HG03432 (cell line): ENCODE measurements at regions not wholly inside any gene's neighbourhood (a gene's known extent, or its start where the extent isn't known, plus 50 kb on each side); places are given as distances from the start of the nearest gene placed in this dataset.
"Not testable (repeated sequence)": the region's sequence is repeated elsewhere in the genome, so short reads cannot be mapped to it uniquely, and the experiment has no call there.

Experiments
- ATAC-seq: cut with Tn5 transposase; IDR thresholded peaks from one replicate; pipeline ENCODE4 v1.9.1; 2021; ENCODE audit warnings: mild to moderate bottlenecking, moderate library complexity; ENCODE audit not compliant: unreplicated experiment

DNA sequence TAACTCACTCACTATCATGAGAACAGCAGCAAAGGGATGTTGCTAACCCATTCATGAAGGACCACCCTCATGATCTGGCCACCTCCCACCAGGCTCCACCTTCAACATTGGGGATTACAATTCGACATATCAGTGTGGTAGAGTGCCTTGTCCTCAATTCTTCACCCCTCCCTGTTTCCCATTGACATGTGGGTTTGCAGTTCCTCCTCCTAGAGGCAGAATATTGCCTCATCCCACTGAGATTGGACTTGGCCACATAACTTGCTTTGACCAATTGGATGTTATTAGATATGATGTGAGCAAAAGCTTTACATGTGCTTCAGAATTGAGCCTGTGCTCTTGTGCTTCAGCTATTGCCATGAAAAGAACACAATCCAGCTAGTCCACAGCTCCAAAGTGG is 217.0 kb upstream of the CXCR4 start:
- no peak for ATAC-seq

DNA sequence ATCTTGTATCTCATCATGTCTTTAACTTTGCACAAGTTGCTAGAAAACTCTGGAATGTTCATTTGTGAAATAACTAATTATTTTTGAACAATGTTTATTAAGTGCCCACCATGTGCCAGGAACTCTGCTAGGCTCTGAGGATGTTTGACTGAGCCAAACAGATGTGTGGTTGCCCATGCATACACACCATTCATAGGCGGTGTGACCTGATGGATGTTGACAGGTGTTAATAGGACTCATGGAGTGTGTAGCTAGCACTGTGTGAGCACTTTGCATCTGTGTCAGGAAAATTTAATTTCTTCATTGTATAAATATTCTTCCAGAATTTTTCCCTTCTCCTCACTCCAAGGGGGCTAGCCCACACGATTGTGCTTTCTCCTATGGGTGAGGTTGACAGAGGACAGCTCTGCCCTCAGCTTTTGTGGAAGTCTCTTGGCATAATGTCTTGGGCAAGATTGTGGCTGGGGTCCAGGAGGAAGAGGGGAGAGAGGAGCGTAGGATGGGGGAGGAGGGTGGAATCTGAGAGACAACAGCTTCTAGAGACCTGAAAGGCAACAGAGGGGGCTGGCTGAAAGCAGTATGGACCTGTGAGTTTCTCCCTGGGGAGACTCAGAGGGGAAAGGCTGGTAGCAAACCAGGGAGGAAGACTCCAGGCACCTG is 214.6 kb upstream of the CXCR4 start:
- ATAC-seq = no peak

DNA sequence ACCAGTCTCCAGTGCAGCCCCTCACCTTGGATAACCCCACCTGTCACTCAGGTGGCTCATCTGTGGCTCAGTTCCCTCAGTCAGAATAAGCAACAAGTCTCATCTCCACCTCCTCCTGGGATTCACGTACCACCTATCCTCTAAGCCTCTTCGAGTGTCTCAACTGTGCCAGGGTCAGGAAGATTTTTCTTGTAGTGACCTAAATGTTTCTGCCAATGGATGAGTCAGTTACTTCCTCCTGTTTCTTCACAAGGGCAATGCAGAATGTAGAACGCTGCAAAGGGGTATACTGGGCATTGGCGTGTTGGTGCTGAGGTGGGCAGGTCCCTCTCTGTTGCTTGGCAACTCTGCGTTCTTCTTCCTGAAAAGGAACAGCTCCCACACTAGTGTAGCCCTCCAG is 213.3 kb upstream of the CXCR4 start:
- ATAC-seq = no peak

DNA sequence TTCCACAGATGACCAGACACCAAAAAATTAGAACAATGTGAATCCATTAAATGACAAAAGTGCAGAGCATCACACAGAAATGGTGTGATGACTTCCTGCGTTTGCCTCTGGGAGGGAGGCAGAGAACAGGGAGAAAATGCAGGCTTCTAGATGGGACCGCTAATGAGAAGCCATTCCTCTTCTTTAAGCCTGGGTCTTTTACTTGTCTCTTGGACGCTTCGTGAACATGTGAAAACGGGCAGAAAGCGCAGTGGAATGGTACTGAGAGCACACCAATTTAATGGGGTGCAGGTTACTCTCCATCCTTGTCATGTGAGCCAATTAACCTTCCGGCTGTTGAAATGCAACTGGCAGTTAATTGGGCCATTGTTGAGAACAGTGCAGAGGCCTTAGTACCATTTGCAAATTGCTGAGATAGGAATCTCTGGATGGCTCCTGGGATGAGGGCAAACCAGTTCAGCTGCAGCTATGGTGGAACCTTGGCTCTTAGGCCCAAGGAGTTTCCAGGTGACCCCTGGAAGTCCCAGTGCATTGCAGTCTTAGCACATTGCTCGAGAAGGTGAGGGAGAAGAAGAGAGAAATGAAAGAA is 210.4 kb upstream of the CXCR4 start:
- ATAC-seq = no peak

DNA sequence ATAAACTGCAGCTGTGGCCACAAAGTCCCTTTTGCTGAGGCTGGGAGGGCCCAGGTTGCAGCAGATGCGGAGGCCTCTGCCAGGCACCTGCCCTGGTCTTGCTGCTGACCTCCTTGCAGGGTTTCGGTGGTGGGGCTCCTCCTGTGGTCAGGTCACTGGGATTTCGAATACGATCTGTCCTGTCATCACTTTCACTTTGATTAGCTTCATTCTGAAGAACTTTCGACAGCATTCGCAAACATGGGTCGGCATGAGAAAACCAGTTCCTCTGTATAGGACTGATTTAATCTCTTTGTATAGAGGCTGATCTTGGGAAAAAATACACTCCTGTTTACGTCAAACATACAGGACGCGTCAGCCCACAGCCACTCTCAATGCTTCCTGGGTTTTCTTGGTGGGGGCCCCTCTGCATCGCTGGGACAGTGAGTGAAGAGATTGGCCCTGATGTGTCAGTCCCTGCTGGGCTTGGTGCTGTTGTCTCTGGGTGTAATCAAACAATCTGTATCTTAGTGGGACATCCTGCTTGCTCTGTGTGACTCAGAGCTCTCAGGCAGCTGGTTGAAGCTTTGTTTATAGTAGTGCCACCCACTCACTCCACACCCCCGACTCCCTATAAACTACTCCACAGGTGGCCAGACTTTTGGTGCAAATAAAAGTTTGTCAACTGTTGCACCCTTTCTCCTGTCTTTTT is 209.4 kb upstream of the CXCR4 start:
- ATAC-seq = peak; percentile 87

DNA sequence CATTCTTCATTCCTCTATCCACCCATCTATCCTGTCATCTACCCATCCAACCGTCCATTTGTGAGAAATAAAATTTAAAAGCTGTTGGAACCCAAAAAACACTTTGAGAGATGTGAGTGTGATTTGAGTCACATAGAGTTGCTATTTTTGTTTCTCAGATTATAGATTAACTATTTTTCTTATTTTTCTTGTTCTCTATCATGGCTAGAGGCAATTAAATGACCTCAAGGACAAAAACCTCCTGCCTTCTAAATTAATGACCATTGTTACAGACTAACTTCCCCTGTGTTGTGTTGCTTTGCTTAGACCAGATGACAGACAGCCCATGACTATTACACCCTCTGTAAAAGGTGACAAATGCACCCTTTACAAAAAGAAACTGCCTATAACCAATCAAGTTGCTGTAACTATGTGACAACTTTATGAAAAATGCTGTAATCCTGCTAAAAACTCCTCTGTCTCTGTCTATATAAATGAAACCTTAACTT is 207.9 kb upstream of the CXCR4 start:
- ATAC-seq = no peak

DNA sequence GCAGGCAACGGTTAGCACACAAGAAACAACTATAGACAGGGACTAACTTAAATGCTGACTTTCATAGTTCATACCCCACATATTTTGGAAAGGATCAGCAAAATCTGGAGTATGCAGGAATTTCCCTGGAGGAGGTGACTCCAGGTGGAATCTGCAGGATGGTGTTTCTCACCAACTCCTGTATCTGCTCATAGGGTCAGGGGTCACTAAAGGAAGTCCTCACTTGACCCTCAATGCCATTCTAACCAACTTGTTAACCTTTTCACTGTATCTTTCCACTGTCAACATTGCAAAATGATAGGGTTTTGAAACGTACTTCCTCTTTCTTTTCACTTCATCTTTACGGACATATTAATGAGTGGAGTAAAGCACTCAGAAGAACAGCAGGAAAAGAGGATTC is 207.0 kb upstream of the CXCR4 start:
- ATAC-seq = no peak

DNA sequence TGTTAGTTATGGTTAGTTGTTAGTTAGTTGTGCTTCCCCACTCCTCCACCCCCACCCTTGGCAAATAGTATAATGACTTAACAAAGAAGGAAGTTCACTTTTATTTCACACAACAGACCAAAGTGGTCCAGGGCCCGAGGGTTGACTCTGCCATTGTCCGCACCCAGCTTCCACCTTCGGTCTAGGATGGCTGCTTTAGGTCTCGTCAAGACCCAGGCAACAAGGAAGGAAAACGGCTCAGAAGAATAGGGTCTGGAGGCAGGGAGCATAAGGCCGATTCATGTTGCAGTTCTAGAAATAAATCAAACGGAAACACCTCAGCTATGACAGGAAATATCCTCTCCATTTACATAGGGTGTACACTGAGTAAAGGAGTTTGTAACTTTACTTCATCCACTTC is 206.0 kb upstream of the CXCR4 start:
- ATAC-seq = no peak

DNA sequence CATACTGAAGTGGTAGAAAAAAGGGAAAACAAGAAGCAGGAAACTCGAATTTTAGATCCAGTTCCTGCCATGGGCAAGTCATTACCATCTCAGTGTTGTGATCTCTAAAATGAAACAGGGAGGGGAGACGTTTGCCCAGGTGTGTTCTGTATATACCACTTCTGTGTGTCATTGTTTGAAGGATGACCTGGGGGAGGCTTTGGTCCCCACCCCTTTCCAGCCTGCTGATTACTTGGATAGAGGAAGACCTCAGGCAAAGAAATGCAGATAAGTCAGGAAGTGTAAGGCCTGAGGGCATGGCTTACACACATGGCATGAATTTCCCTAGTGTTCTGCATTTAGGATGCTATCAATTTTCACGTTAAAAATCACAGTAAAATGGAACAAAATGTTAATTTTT is 205.2 kb upstream of the CXCR4 start:
- ATAC-seq = no peak

DNA sequence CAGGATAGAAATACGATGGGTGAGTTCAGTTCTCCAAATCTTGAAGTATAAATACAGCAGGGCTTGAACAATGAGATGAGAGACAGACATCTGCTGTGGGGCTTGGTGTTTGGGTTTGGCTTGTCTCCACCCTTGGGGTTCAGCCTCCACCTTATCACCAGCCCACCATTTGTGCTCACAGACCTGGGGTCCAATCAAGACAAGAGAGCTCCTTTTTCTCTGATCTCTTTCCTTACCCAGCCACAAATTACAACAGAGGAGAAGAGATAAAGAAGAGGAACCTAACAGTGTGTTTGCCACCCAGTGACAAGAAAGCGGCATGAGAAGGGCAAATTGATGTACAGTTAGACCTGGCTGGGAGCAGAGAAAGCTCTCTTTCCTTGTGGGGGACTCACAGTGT is 204.5 kb upstream of the CXCR4 start:
- ATAC-seq = no peak

DNA sequence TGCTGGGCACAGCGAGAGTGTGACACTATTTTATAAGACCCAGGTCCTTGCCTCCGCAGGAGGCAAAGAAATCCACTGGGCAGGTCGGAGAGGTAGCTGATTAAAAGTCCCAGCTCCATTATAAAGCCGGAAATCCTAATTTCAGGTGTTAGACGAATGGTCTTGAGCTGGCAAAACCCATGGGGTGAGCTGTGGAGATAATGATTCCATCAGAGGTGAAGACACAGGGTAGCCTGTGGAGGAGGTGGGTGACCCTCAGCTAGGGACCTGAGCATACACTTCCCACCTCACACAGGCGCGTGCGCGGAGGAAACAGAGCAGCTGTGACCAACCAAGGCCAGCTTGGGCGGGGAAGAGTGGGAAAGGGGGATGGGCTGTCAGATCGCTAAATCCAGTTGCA is 201.7 kb upstream of the CXCR4 start:
- ATAC-seq = no peak

DNA sequence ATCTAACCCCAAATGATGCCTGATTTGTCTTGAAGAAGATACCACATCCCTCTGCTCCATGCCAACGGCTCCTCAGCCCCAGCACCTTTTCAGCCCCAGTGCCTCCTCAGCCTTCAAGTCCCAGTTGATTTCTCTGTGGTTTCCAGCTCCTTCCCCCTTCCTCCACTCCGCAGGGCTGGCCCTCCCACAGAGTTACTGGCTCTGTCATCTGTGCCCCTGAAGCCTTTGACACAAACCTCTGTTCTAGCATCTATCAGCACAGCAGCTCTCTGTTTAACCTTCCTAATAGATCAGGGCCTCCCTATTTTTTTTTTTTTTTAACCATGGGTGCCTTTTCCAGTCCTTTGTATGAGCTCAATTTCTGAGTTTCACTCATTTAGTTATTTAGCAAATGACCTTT is 201.3 kb upstream of the CXCR4 start:
- peak; percentile 45 for ATAC-seq

DNA sequence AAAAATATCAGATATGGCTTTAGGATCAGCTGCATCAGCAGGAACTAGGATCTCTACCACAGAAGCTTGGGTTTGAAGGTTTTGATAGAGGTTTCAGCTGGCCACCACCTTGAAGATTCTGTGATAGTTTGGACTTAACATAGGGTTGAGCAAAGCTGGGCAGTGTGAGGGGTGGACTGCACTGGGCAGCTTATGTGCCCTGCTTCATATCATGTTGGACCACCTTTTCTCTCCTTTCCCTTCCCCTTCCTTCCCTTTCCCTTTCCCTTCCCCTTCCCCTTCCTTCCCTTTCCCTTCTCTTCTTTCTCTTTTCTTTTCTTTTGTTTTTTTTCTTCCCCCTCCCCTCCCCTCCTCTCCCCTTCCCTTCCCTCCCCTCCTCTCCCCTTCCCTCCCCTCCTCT is 196.3 kb upstream of the CXCR4 start:
- ATAC-seq = no peak

DNA sequence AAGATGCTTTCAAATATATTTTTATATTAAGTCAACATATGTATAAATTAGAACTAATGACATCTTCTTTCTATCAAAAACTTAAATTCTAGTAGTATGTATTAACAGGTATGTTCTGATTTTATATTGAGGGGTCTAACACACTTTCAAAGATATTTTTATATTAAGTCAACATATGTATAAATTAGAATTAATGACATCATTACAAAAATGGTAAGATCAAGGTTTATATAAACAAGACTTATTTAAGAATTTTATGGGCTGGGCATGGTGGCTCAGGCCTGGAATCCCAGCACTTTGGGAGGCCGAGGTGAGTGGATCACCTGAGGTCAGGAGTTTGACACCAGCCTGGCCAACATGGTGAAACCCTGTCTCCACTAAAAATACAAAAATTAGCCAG is 194.6 kb upstream of the CXCR4 start:
- not testable (repeated sequence) for ATAC-seq

DNA sequence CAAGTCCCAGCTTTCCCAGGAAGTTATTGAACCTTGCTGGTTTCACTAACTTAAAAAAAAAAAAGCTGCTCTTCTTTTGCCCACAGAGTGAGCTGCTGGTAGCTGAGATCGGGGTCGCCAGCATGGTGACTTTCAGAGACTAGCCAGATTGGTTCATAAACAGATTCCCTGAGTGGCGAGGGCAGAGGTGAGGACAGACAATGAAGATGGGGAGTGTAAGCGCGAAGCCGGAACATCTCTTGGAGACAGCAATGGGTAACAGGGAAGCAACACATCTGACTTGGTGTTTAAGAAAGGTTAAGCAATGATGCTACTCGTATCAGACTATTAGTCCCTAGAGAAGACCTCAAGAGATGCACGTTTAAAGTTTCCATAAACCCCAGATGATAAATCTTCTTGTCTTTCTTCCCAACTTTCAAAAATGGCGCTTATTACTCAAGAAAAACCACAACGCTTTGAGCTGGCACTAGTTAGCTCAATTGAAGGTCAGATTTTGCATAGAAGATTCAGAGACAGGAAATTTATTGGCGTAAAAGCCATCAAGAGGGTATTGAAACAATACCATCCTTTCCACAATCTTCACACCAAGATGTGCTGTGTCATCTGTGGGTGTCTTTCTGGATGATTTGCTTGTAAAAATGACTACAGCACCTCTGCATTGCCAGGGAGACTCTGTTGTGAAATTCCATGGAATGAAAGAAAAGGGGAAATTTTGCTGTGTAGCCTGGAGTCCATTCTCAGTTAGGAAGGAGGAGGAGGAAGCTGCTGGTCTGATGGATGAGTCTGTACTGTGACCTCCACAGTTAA is 193.1 kb upstream of the CXCR4 start:
- ATAC-seq = no peak

DNA sequence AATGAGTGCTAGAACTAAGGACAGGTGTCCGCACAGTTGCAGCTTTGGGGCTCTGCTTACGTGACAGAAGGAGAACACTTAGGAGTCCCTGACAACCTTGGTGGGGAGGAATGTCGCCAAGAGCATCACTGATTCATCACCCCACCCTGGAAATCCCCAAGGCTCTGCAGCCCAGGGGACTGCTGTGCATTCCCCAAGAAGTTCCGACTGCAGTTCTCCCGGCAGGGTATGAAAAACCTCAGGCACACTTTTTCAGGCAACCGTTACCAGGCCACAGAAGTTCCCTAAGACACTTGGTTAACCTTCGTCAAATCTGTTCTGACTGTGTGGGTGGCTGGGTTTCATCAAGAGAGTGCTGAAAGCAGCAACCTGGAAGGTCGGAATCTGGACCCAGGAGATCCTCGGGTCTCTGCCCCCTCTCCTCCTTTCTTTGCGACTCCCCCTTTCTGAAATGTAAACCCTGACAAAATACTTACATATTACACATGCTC is 192.1 kb upstream of the CXCR4 start:
- ATAC-seq = peak; percentile 32

DNA sequence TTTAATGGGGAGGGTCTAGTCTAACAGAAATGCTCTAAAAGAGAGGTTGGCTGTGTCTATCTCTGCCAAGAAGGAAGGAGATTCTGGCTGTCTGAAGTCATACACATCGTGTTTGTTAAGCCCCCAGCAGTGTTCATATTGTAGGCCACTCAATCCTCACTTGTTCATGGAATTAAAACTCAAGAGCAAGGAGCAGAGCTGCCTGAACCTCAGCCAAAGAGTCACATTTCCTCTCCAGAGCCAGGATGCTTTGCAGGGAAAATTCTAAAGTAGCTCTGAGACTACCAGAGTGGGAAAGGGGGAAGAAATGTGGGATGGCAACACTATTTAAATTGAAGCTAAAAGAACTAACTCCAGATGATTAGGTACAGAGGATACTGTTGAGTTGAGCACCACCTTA is 190.7 kb upstream of the CXCR4 start:
- no peak for ATAC-seq

DNA sequence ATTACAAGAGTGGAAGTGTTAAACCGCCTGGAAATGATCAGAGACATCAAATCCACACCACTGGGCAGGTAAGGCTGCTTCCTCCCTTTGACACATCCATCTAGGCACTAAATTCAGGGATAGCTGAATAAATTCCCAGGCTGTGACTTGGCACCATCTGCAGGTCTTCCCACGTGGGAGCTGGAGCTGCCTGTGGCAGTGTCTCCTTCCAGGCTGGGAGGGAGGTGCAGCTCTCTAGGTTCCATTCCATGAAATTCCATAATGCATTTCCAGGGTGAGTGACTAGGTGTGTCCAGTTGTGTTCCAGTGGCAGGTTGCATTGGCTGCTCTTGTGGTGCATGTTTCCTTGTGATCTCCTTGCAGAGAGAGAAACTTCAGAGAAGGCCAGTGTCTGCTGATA is 188.9 kb upstream of the CXCR4 start:
- ATAC-seq = no peak

DNA sequence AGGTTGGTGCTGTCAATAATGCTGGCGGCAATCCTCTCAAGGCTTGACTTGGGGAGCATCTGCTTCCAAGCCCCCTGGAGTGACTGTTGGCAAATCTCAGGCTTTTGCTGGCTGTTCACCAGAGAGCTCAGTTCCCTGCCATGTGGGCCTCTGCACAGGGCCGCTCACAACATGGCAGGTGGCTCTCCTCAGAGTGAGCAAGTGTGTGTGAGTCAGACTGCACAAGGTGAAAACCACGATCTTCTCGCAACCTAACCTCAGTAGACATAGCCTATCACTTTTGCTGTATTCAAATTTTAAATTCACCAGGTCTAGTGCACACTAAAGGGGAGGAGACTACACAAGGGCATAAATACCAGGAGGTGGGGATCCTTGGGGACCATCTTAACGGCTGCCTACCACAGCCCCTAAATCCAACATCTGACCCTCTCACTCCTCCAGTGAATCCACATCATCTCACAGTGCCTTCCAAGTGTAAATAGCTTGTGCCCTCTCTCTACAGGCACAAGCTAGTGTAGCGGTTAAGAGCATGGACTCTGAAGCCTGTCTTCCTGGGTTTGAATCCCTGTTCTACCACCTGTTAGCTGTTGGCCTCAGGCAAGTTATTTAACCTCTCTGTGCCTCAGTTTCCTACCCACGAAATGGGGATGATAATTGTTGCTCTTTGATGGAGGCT is 187.7 kb upstream of the CXCR4 start:
- ATAC-seq = peak; percentile 92

DNA sequence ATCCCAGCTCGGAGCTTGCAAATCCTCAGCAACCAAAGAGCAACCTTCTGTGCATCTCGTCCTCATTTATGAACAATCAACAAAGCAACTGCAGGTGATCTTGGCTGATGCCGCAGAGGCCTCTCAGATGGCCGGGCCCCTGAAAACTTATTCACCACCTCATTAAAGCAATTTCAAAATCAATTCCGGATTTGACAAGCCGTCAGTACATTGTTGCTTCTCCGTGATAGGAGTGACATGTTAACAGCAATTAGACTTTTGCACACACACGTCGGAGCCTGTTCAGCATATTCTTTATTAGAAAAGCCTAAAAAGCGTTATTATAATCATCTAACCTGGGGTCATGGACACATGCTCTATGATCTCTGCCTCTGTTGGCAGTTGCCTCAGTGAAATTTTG is 183.1 kb upstream of the CXCR4 start:
- ATAC-seq = no peak

DNA sequence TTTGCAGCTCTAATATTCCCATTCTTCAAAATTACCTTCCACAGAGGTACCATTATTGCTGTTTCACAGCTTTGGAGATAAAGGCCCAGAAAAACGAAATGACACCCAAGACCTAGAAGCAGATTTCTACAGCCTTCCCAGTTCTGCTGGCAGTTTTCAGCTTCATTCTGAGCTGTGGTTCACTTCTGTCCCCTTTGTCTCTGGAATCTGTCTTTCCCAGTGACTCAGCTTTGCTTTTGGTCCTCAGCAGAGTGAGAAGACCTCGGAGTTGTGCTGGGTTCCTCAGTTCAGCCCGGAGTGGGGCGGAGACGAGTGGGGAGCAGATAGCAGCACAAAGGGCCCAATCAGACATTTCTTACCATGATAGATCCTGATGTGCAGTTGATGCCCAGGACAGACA is 180.7 kb upstream of the CXCR4 start:
- ATAC-seq = no peak
